GM21515 (cell line): ENCODE measurements at regions not wholly inside any gene's neighbourhood (a gene's known extent, or its start where the extent isn't known, plus 50 kb on each side); places are given as distances from the start of the nearest gene placed in this dataset.
"Not testable (repeated sequence)": the region's sequence is repeated elsewhere in the genome, so short reads cannot be mapped to it uniquely, and the experiment has no call there.

Source experiments
- ATAC-seq: cut with Tn5 transposase; IDR thresholded peaks from one replicate; pipeline ENCODE4 v1.9.1; 2021; ENCODE audit not compliant: unreplicated experiment

DNA sequence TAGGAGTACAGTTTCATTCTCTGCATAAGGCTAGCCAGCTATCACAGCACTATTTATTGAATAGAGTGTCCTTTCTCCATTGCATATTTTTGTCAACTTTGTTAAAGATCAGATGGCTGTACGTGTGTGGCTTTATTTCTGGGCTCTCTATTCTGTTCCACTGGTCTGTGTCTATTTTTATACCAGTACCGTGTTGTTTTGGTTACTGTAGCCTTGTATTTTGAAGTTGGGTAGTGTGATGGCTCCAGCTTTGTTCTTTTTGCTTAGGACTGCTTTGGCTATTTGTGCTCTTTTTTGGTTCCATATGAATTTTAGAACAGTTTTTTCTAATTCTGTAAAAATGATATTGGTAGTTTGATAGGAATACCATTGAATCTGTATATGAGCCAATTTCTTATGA is 182.1 kb upstream of the DIAPH2 start:
- ATAC-seq: no peak

DNA sequence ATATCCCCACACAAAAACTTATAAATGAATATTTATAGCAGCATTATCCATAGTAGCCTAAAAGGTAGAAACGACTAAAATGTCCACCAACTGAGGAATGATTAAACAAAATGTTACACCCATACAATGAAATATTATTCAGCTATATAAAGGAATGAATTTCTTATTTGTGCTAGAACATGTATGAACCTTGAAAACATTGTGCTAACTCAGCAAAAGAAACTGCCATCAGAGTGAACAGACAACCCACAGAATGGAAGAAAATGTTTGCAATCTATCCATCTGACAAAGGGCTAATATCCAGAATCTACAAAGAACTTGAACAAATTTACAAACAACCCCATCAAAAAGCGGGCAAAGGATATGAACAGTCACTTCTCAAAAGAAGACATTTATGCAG is 155.3 kb upstream of the DIAPH2 start:
- not testable (repeated sequence) for ATAC-seq

DNA sequence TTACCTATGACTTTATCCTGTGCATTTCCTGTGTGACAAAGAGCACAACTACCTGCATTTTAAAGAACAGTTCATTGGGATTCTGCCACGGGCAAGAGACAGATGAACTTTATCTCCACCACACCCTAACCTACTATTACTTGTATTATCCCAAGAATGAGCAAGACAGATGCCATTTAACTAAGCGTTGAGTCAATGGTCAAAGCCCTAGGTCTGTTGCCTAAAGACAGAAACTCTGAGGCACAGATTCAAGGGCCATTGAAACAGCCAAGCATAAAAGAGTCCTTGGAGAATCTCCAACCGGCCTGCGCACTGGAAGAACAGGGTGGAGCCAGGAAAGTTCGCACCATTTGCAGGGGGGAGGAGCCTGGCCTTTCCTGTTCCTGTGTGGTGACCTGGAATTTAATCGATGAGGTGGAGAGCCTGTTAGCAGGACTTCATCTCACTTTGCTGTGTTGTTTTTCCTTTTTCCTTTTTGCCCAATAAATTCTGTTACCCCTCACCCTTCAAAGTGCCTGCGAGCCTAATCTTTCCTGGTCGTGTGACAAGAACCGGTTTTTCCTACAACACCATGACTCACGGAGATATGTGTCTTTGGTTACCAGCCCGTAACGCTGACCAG is 146.4 kb upstream of the DIAPH2 start:
- ATAC-seq: no peak

DNA sequence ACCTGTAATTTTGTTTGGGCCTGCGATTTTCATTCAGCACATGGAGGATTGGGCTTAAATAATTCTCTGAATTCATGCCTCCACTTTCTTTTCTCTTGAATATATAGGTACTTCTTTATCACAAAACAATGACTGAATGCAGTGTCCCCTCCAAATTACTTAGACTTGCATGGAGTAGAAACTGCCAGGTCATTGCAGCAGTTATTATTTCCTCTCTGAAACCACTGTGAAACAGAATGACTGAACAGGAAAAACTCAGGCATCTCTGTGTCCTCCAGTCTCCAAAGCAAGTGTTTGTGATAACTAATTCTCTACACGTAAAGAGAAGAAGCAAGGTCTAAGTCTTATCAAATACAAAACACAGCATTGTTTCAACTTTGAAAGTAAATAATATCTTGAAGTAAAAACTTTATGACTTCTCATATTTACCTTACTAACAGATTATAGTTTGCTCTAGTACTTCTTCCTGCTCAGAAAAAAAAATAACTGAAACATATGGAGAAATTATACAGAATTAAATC is 144.5 kb upstream of the DIAPH2 start:
- ATAC-seq: no peak

DNA sequence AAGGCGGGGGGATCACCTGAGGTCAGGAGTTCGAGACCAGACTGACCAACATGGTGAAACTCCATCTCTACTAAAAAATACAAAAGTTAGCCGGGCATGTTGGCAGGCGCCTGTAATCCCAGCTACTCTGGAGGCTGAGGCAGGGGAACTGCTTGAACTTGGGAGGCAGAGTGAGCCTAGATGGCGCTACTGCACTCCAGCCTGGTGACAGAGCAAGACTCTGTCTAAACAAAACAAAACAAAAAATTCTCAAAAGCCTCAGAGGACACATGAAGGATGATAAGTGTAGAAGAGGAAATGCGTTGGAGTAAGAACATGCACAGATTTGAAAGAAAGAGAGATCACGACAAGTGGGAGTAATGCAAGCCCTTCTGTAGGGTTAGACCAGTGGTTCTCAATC is 138.4 kb upstream of the DIAPH2 start:
- ATAC-seq: not testable (repeated sequence)

DNA sequence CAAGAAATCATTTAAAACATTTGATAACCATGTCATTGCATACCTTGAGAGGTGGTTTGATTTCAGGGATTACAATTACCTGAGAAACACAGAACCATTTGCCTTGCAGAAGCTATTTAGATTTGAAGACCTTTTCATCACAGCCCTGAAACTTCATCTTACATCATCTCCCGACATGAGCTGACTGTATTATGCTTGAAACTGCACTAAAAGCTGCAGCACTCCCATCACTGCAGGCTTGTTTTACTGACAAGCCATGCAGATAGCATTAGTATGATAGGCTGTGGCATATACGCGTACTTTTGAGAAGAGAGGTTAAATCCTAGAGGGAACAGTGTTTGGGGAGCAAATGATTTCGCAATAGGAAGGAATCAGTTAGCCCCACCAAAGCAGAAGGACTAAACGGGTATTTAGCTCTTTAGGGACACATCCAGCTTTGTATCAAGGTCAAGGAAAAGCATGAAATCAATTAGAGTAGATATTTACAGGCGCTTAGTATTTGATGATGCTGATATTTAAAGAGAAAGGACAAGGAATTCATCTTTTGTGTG is 133.2 kb upstream of the DIAPH2 start:
- ATAC-seq: no peak

DNA sequence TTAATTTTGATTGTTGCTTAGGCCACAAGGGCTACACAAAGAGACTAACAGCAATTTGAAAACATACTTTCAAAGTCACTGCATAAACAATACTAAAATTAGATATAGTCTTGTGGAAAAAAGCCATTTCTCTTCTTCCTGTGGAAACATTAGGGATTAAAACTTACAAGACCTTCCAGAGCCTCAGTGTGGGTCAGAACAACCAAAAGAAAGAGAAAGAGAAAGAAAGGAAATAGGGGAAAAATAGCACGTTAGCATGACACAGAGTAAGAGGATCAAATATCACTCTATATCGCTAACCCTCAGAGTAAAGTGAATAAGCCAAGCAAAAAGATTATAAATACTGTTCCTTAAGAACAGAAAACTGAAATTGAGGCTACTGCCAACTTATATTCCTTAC is 127.8 kb upstream of the DIAPH2 start:
- ATAC-seq: no peak

DNA sequence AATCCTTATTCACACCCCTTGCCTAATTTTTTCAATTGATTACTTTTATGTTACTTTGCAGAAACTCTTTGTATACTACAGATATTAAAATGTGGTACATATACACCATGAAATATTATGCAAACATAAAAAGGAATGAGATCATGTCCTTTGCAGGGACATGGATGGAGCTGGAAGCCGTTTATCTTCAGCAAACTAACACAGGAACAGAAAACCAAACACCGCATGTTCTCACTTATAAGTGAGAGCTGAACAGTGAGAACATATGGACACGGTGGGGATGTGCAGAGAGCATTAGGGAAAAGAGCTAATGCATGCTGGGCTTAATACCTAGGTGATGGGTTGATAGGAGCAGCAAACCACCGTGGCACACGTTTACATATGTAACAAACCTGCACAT is 123.5 kb upstream of the DIAPH2 start:
- ATAC-seq: not testable (repeated sequence)

DNA sequence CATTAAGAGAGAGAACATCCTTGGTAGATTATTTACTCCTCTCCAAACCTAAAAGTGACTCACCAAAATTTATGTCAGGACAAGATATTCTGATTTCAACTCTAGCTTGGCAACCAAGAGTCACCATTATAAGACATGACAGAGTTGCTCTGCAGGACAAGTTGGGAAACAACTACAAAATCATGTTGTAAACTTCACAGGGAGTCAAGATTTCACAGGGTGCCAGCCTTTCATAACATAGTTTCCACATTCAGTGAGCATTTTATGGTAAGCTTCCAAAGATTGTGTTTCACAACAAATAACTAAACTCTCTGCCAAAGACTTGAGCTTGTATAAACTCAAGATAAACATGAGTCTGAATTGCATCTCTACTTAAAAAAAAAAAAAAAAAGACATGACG is 121.0 kb upstream of the DIAPH2 start:
- no peak for ATAC-seq

DNA sequence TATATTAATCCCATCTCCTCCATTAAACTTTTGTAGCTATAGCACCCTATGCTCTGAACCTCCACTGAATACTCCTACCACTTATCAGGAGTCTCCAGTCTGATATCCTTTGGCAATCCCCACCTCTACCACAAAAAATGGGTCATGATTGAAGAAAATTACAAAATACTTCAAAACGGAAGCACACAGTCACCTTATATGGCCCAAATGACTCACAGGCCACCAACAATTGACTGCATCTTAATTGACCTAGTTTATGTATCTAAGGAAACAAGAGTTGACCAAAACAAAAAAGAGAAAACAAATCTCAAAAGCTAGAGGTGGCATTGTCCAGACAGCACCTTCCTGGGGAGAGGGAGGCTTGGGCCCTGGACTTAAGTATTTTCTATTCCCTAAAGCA is 120.0 kb upstream of the DIAPH2 start:
- ATAC-seq: no peak

DNA sequence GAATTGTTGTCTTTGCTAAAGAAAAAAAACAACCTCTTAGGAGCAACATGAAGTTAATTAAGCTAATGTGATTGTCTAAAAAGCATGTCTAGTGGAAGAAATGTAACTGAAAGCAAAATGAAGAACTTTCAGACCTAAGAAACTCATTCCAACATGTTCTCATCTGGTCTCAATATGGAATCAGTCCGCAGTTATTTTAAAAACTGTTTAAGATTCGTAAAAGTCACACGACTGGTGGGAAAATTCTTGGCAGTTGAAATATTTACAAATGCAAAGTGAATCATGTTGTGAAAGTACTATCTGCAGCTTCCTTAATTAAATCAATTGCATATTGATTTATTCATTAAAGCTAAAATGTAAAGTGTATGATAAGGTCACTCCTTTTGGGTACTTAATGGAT is 117.8 kb upstream of the DIAPH2 start:
- no peak for ATAC-seq

DNA sequence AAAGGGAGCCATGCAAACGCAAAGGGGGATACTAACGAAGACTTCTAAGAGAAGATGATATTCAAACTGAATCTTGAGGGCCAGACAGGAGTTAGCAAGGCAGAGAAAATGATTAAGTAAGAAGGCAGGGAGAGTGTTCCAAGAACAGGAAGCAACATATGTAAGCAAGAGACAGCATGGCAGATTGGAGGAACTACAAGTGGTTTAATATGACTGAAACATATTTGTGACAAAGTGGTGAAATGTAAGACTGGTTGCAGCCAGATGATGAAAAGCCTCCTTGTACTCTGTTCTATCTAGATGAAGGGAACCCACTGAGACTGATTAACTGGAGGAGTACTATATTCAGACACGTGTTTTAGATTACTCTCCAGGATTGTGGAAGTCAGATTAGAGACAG is 116.6 kb upstream of the DIAPH2 start:
- ATAC-seq: no peak

DNA sequence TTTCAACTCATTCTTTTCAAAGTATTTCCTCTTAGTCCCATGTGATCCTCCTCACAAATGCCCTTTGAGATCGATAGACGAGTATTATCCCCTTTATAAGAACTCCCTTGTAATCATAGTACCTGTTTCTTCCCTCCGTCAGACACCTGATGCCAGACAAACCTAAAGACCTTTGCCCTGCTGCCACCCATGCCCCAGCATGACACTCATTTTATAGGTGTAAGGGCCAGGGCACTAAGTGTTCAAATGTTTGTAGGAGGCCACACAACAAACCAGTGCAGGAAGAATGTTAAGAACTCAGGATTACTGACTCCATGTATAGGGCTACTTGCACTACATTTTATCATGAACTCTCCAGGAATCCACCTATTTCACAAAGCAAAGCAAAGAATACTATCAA is 115.6 kb upstream of the DIAPH2 start:
- ATAC-seq: no peak

DNA sequence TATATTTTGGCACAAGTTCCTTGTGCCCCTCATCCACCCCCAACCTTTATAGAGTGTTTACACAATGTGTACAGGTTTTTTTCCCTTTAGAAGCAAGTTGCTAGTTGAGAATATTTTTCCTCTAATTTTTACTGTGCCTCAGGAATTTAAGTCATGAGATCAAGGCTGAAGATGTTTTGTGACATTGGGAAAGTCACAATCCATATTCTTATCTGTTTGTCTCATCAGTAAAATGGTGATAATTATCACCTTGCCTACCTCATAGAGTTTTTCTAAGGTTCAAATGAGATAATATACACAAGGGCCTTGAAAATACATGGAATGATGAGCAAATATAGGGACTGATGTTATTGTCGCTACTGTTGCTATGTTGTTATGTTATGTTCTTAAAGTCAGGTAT is 109.6 kb upstream of the DIAPH2 start:
- no peak for ATAC-seq

DNA sequence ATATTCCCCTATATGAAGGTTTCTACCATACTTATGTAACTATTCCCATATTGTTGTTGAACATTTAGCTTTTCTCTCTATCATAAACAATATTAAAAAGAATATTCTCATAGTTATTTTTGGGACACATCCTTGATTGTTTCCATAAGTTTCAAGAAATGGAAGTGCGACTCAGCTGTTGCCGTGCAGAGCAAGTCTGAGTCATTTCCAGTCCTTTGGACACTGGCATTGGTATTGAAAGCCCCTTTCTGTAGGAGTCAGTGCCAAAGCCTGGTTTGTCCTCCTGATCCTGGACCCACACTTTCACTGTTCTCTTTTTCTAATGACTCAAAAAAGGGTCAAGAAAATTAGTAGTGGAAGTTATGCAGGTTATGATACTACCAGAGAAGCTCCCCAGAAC is 108.3 kb upstream of the DIAPH2 start:
- no peak for ATAC-seq

DNA sequence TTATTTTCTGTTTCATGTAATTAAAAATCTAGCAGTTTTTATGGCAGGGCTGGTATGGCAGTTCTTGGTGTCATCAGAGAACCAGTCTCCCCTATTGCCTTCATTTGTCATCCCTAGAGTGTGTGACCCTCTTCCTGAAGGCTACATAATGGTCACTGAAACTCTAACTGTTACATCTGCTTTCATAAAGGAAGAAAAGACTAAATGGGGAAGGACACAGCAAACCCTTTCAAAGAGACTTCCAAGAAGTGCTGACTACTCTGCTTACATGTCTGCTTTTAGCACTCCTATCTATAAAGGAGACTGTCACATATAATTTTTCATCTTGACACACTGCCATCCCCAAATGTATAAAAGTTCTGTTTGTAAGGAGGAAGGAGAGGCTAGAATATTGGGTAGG is 105.9 kb upstream of the DIAPH2 start:
- ATAC-seq: no peak

DNA sequence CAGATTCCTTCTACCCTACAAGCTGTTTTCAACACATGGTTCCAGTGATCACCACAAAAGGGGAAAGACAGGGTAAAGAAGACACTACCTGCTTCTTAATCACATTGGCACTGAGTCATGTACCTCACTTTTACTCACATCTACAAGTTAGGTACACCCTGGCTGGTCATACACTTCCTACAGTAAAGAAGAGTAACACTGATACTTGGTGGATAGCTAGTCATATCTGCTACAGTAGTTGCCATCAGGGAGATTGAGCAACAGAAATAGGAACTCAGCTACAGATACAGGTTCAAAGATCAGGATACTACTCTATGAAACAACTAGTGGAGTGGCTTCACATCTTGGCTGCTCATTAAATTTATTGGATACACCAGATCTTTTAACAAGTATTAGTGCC is 105.4 kb upstream of the DIAPH2 start:
- ATAC-seq: no peak

DNA sequence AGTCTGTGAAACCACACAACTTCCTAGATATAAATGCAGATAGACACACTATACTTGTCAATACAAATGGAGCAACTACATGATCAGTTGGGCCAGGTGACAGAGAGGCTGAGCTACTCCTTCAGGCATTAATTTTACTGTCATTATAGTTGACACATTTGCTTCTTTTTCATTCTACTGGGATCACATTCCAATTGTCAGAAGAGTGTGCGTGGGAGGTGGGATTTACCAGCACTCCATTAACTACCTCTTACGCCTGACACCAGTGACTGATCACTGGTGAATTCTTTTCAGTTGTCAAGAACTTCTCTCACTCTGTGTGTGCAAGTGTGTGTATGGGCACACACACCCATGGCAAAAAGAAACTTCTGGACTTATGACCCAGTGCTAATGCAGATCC is 94.2 kb upstream of the DIAPH2 start:
- no peak for ATAC-seq

DNA sequence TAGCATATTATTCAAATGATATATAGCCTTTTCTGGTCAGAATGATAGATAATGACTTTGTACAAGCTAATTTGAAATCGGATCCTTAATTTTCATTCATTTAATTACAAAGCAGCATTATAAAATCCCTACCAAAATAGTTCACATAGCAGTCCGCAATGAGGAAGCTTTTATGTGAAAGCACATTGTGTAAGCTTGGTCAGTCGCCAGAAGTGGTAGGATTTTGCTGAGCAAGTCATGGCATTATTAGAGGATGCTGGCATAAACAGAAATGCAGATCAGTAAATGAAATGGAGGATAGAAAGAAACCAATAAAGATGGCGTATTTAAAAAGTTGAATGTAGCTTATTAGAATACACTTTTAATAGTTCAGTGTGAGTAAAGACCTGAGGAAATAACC is 93.2 kb upstream of the DIAPH2 start:
- ATAC-seq: no peak

DNA sequence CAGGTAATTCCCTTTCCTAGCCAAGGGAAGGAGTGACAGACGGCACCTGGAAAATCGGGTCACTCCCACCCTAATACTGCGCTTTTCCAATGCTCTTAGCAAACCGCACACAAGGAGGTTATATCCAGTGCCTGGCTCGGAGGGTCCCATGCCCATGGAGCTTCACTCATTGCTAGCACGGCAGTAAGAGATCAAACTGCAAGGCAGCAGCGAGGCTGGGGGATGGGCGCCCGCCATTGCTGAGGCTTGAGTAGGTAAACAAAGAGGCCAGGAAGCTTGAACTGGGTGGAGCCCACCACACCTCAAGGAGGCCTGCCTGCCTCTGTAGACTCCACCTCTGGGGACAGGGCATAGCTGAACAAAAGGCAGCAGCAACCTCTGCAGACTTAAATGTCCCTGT is 86.8 kb upstream of the DIAPH2 start:
- not testable (repeated sequence) for ATAC-seq

DNA sequence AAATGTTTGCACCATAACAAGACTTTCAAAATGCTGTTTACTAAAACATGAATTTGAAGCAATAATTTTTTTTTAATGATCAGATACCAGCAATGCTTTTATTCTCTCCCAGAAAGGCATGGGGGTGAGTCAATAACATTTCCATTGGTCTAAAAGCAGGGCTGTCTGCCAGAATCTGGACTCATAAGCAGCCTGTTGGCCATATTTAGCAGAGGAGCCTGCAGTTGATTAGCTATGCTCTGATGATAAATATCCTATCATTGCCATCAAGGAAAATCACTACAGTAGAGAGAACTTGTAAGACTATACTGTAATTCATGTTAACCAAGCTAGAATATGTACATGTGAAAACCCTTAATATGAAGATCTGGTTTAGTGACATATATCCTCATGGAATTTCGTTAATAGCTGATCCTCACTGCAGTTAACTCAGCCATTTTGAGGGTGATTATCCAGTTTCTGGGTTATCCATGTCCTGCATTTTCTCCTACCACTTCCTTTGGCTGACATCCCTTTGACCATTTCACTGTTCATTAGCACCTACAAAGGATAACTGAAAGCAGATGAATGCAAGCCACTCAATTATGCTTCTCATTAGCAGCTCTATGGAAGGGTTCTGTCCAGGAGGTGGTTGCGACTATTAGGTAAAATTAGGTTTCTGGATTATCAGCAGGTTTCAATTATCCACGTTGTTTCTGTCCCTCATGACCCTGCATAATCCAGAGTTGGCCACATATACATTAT is 72.9 kb upstream of the DIAPH2 start:
- no peak for ATAC-seq

DNA sequence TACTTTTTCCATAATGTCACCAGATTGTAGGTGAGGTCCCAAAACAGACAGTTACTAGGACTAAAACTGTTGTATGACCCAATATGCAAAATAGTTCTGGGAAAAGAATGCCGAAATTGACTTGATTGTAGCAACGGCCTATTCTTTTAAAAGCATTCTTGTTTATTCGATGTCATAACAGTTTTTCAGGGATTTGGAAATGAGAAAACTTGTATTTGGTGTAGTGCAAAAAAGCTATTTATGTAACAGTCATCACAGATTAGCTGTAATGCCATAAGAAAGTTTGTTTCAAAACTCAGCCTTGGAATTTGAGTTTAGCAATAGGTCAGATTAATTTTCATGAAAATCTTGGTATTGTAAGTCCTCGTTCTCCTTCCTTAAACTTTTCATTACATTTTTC is 69.2 kb upstream of the DIAPH2 start:
- ATAC-seq: no peak
